NT2/D1 (cell line): ENCODE measurements at regions not wholly inside any gene's neighbourhood (a gene's known extent, or its start where the extent isn't known, plus 50 kb on each side); places are given as distances from the start of the nearest gene placed in this dataset.

Experiments
- DNase-seq: peaks from one replicate; pipeline ENCODE4 v3.0.0-alpha.2; 2011; ENCODE audit warnings: low read depth, low spot score
- H3K27me3 ChIP-seq: 2 replicates; pipeline ENCODE4 v1.6.0; 2011; ENCODE audit warnings: mild to moderate bottlenecking; ENCODE audit not compliant: insufficient read length, insufficient read depth
- H3K36me3 ChIP-seq: 2 replicates; pipeline ENCODE4 v1.6.1; 2011; ENCODE audit warnings: mild to moderate bottlenecking, low read length, mixed read lengths; ENCODE audit not compliant: insufficient read depth, insufficient read length
- H3K4me1 ChIP-seq: 2 replicates; pipeline ENCODE4 v1.5.1; 2011; ENCODE audit not compliant: insufficient read depth, insufficient read length
- H3K4me3 ChIP-seq: 2 replicates; pipeline ENCODE4 v1.5.1; 2011; ENCODE audit warnings: low read depth; ENCODE audit not compliant: insufficient read length
- H3K9ac ChIP-seq: 2 replicates; pipeline ENCODE4 v1.6.0; 2011; ENCODE audit warnings: low read depth; ENCODE audit not compliant: insufficient read length
- H3K9me3 ChIP-seq: 2 replicates; pipeline ENCODE4 v1.5.1; 2011; ENCODE audit warnings: mild to moderate bottlenecking, low read length; ENCODE audit not compliant: insufficient read depth
- SUZ12 ChIP-seq: IDR thresholded peaks from 2 replicates; pipeline ENCODE4 v1.6.1; 2011; ENCODE audit not compliant: insufficient read length, insufficient read depth; ENCODE audit errors: extremely low read depth
- YY1 ChIP-seq: IDR thresholded peaks from 2 replicates; pipeline ENCODE4 v1.6.1; 2011; ENCODE audit not compliant: insufficient read length, insufficient read depth
- ZNF274 ChIP-seq: IDR thresholded peaks from 2 replicates; pipeline ENCODE4 v1.6.1; 2011; ENCODE audit warnings: mild to moderate bottlenecking, low read depth, low read length

DNA sequence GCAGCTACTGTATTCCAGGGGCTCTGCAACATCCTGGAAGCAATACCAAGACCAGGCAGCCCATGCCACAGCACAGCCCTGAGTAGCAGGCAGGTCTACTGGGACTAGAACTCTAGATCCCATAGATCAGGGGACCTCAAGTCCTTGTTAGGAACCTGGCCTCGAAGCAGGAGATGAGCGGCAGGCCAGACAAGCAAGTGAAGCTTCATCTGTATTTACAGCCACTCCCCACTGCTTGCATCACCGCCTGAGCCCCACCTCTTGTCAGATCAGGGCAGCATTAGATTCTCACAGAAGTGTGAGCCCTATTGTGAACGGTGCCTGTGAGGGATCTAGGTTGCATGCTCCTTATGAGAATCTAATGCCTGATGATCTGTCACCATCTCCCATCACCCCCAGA is 295.7 kb upstream of the TNRC6C start:
- Histone ChIP-seq H3K4me1 (no peaks in the 10 kb centered on the region), H3K4me3 (no peak overlapping the region), H3K9me3 (peaks cover 25% of the 10 kb centered on the region; the same call in 1 of the 2 replicates), H3K36me3 (no peaks in the 10 kb centered on the region), H3K9ac (no peak overlapping the region), H3K27me3 (no peaks in the 10 kb centered on the region)
- no peak for TF ChIP-seq YY1
- TF ChIP-seq SUZ12 = no peak
- TF ChIP-seq ZNF274 = no peak
- DNase-seq = no peak

- no peak overlapping the region for H3K4me3 ChIP-seq
- no peak for DNase-seq
- H3K4me1 ChIP-seq = no peaks in the 10 kb centered on the region
- H3K27me3 ChIP-seq = no peaks in the 10 kb centered on the region
- no peak overlapping the region for H3K9ac ChIP-seq
- H3K9me3 ChIP-seq = peaks cover 38% of the 10 kb centered on the region
- TF ChIP-seq YY1 = no peak
- no peak for TF ChIP-seq ZNF274
- TF ChIP-seq SUZ12 = no peak
- no peaks in the 10 kb centered on the region for H3K36me3 ChIP-seq
These were observed 294.3 kb upstream of the TNRC6C start for GRCh38 chr17:77664097-77664729.

GRCh38 chr17:77665833-77666232 is 292.7 kb upstream of the TNRC6C start:
- DNase-seq = no peak
- Histone ChIP-seq H3K27me3 (no peaks in the 10 kb centered on the region), H3K4me3 (no peak overlapping the region), H3K9me3 (peaks cover 40% of the 10 kb centered on the region), H3K36me3 (no peaks in the 10 kb centered on the region), H3K9ac (no peak overlapping the region), H3K4me1 (no peaks in the 10 kb centered on the region)
- no peak for TF ChIP-seq SUZ12
- no peak for TF ChIP-seq ZNF274
- TF ChIP-seq YY1 = no peak

DNA sequence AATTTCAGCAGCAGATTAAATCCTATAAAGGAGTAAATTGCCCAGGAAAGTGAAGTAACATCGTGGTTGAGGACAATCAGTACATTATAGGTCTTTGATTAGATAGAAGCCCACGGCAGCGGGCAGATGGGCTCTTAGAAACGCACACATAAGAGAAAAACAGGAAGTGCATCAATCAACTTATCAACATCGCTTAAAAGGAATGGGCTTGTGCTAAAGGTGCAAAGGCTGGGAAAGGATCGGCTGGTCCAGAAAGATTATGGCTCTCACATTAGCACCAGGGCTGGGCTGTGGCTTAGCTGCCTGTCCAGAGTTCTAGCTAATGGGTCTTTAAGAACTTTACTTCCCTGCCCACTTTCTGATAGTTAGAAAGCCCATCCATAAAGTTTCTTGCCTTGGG is 292.0 kb upstream of the TNRC6C start:
- Histone ChIP-seq H3K9ac (no peak overlapping the region), H3K4me3 (no peak overlapping the region), H3K36me3 (no peaks in the 10 kb centered on the region)

DNA sequence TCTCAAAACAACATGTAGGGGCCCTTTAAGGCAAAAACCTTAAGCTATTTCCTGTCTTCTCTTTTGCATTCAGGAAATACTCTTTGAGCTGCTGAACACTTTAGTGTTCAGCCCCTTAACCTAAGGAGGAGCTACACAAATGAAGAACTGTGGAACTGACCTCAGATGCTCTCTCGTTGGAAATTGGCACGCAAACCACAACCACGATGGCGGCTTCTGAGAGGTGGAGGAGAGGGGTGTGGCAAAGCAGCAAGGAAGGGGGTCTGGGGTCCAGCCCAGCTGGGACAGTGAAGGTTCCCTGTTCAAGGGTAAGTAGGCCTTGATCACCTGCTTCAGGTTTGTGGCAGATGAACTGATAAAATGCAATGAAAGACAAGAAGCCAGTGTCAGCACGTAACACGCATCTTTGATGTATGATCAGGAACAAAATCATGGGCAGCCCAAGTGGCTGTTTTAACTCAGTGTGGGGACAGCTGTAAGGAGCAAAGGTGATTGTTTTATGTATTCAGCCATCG is 291.6 kb upstream of the TNRC6C start:
- TF ChIP-seq YY1 (no peak), SUZ12 (no peak), ZNF274 (no peak)
- H3K27me3 ChIP-seq = no peaks in the 10 kb centered on the region
- no peak overlapping the region for H3K4me3 ChIP-seq
- H3K4me1 ChIP-seq = no peaks in the 10 kb centered on the region
- no peak for DNase-seq
- H3K36me3 ChIP-seq = no peaks in the 10 kb centered on the region
- H3K9ac ChIP-seq = no peak overlapping the region
- H3K9me3 ChIP-seq = peaks cover 40% of the 10 kb centered on the region

More for the DNA sequence above, 292.0 kb upstream of the TNRC6C start:
- Histone ChIP-seq H3K4me1 (no peaks in the 10 kb centered on the region), H3K9me3 (peaks cover 40% of the 10 kb centered on the region), H3K27me3 (no peaks in the 10 kb centered on the region)
- DNase-seq = no peak
- TF ChIP-seq ZNF274 (no peak), YY1 (no peak)

DNA sequence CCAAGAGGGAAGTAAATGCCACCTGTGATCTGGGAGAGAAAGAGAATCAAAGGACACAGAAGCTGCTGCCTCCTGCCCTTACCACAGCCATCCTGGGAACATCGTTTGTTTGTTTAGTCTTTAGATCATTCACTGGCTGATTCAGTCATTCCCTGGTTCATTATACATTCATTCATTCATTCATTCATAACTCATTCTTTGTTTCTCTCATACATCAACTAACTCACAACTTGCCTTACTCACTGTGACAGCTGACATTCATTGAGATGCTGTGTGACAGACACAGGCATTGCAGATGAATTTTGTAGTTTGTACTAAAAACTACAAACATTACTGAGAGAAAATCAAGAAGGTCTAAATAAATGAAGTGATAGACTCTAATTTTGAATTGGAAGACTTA is 291.0 kb upstream of the TNRC6C start:
- no peak overlapping the region for H3K4me3 ChIP-seq

DNA sequence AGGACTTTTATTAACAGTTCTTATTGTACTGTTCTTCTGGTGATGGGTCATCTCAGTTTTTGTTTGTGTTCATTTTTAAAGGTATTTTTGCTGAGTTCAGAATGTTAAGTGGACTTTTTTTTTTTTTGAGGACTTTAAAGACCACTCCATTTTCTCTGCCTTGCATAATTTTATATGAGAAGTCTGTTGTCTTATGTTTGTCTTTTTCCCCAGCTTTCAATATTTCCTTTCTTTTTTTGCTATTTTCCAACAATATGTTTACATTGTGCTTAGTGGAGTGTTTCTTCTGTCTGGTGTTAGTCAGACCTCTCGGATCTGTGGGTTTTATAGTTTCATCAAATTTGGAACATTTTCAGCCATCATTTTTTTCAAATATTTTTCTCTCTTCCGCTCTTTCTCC is 290.0 kb upstream of the TNRC6C start:
- DNase-seq = no peak
- Histone ChIP-seq H3K9ac (no peak overlapping the region), H3K9me3 (peaks cover 30% of the 10 kb centered on the region), H3K4me3 (no peak overlapping the region), H3K36me3 (no peaks in the 10 kb centered on the region), H3K4me1 (no peaks in the 10 kb centered on the region), H3K27me3 (no peaks in the 10 kb centered on the region)
- TF ChIP-seq ZNF274 (no peak), YY1 (no peak), SUZ12 (no peak)

More for the DNA sequence above, 291.0 kb upstream of the TNRC6C start:
- no peaks in the 10 kb centered on the region for H3K36me3 ChIP-seq
- no peaks in the 10 kb centered on the region for H3K4me1 ChIP-seq
- H3K27me3 ChIP-seq = no peaks in the 10 kb centered on the region
- DNase-seq = no peak
- no peak overlapping the region for H3K9ac ChIP-seq
- H3K9me3 ChIP-seq = peaks cover 40% of the 10 kb centered on the region
- no peak for TF ChIP-seq YY1
- no peak for TF ChIP-seq ZNF274
- no peak for TF ChIP-seq SUZ12
